Hepatocyte (in vitro differentiated cells): ENCODE measurements at regions not wholly inside any gene's neighbourhood (a gene's known extent, or its start where the extent isn't known, plus 50 kb on each side); places are given as distances from the start of the nearest gene placed in this dataset.
"Not testable (repeated sequence)": the region's sequence is repeated elsewhere in the genome, so short reads cannot be mapped to it uniquely, and the experiment has no call there.

Experiments used
- EZH2 ChIP-seq: fragments of 200-600 bp; sonication (generic); IDR thresholded peaks from 2 replicates; pipeline ENCODE4 v1.6.1; 2016; ENCODE audit warnings: antibody characterized with exemption, mild to moderate bottlenecking, borderline replicate concordance
- TF ChIP-seq, protein P1 (sequence below): fragments of 200-600 bp; sonication (generic); IDR thresholded peaks from 2 replicates; pipeline ENCODE4 v1.5.1; 2016; ENCODE audit warnings: antibody characterized with exemption, mild to moderate bottlenecking; ENCODE audit not compliant: poor library complexity

DNA sequence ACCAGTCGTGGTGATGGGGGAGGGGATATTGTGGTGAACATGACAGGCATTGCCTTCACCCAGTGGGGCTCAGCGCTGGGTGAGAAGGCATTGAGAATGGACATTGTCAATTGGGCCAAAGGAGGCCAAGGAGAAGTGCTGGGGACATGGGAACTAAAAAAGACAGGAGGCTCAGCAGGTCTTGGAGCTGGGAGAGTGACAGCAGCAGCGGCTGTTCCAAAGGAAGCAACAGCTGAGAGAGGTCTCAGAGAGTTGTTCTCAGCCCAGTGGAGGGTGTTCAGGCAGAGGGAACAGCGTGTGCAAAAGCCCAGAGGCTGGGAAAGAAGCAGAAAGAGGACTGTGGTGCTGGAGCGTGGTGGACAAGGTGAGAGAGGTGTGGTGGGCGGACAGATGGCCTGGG is 56.6 kb upstream of the ASNS start:
- TF ChIP-seq, protein P1, sequence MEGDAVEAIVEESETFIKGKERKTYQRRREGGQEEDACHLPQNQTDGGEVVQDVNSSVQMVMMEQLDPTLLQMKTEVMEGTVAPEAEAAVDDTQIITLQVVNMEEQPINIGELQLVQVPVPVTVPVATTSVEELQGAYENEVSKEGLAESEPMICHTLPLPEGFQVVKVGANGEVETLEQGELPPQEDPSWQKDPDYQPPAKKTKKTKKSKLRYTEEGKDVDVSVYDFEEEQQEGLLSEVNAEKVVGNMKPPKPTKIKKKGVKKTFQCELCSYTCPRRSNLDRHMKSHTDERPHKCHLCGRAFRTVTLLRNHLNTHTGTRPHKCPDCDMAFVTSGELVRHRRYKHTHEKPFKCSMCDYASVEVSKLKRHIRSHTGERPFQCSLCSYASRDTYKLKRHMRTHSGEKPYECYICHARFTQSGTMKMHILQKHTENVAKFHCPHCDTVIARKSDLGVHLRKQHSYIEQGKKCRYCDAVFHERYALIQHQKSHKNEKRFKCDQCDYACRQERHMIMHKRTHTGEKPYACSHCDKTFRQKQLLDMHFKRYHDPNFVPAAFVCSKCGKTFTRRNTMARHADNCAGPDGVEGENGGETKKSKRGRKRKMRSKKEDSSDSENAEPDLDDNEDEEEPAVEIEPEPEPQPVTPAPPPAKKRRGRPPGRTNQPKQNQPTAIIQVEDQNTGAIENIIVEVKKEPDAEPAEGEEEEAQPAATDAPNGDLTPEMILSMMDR: not testable (repeated sequence)
- TF ChIP-seq EZH2: not testable (repeated sequence)
